Osteocyte (in vitro differentiated cells): ENCODE measurements at regions not wholly inside any gene's neighbourhood (a gene's known extent, or its start where the extent isn't known, plus 50 kb on each side); places are given as distances from the start of the nearest gene placed in this dataset.

ENCODE experiments used
- DNase-seq: peaks from one replicate; pipeline ENCODE4 v3.0.0; 2021; ENCODE audit warnings: mixed read lengths; ENCODE audit not compliant: unreplicated experiment; ENCODE audit errors: extremely low spot score
- H3K27ac Mint-ChIP-seq: one replicate; pipeline ENCODE4 v1.8.0; 2021; ENCODE audit warnings: mild to moderate bottlenecking, mixed read lengths; ENCODE audit not compliant: unreplicated experiment
- H3K27me3 Mint-ChIP-seq: one replicate; pipeline ENCODE4 v1.8.0; 2021; ENCODE audit warnings: mixed read lengths; ENCODE audit not compliant: unreplicated experiment
- H3K36me3 Mint-ChIP-seq: one replicate; pipeline ENCODE4 v1.8.0; 2021; ENCODE audit warnings: mixed read lengths; ENCODE audit not compliant: unreplicated experiment
- H3K4me1 Mint-ChIP-seq: one replicate; pipeline ENCODE4 v1.8.0; 2021; ENCODE audit warnings: mixed read lengths; ENCODE audit not compliant: unreplicated experiment
- H3K4me3 Mint-ChIP-seq: one replicate; pipeline ENCODE4 v1.8.0; 2021; ENCODE audit warnings: mild to moderate bottlenecking, moderate library complexity, mixed read lengths; ENCODE audit not compliant: unreplicated experiment
- H3K9me3 Mint-ChIP-seq: one replicate; pipeline ENCODE4 v1.8.0; 2021; ENCODE audit warnings: mixed read lengths; ENCODE audit not compliant: unreplicated experiment
- TF ChIP-seq, protein P1 (sequence below): fragments of 200-600 bp; sonication (generic); IDR thresholded peaks from 2 replicates; pipeline ENCODE4 v1.5.0; 2021; ENCODE audit warnings: antibody characterized with exemption, mild to moderate bottlenecking, moderate library complexity

DNA sequence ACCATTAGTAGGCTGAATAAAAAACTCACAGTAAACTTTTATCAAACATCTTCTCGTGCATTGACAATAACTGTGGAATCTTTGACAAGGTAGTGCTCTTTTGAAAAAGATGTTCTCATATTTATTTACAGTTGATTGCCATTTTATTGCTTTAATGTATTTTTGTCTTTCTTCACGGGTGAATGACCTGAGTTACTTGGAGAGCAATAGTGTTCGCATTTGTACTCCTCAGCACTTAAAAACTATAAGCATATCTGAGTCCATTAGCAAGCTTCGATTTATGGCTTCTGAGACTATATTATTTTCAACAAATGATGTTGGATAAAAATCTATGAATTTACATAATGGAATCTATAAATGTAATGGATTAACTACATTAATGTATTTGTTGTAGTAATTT lies 1012.3 kb downstream of the CDH9 start:
- Mint-ChIP-seq H3K4me1 (no peaks in the 10 kb centered on the region), H3K4me3 (no peak overlapping the region)
- DNase-seq: no peak

DNA sequence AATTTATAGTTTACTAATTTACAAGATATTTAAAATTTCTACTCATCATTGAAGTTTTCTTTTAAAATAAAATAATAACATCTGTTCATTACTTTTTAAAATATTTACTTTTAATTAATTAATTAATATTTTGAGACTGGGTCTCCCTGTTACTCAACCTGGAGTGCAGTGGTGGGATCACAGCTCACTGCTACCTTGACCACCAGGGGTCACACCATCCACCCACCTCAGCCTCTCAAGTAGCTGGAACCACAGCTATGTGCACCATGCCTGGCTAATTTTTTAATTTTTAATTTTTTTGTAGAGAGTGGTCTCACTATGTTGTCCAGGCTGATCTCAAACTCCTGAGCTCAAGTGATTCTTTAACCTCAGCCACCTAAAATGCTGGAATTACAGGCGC lies 1013.6 kb downstream of the CDH9 start:
- no peaks in the 10 kb centered on the region for H3K4me1 Mint-ChIP-seq
- DNase-seq: no peak
- H3K9me3 Mint-ChIP-seq: no peaks in the 10 kb centered on the region
- TF ChIP-seq, protein P1, sequence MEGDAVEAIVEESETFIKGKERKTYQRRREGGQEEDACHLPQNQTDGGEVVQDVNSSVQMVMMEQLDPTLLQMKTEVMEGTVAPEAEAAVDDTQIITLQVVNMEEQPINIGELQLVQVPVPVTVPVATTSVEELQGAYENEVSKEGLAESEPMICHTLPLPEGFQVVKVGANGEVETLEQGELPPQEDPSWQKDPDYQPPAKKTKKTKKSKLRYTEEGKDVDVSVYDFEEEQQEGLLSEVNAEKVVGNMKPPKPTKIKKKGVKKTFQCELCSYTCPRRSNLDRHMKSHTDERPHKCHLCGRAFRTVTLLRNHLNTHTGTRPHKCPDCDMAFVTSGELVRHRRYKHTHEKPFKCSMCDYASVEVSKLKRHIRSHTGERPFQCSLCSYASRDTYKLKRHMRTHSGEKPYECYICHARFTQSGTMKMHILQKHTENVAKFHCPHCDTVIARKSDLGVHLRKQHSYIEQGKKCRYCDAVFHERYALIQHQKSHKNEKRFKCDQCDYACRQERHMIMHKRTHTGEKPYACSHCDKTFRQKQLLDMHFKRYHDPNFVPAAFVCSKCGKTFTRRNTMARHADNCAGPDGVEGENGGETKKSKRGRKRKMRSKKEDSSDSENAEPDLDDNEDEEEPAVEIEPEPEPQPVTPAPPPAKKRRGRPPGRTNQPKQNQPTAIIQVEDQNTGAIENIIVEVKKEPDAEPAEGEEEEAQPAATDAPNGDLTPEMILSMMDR: no peak
- no peak overlapping the region for H3K4me3 Mint-ChIP-seq
- no peaks in the 10 kb centered on the region for H3K27me3 Mint-ChIP-seq
- no peak overlapping the region for H3K27ac Mint-ChIP-seq
- H3K36me3 Mint-ChIP-seq: no peaks in the 10 kb centered on the region

More for the DNA sequence above, 1012.3 kb downstream of the CDH9 start:
- Mint-ChIP-seq H3K36me3 (no peaks in the 10 kb centered on the region), H3K9me3 (no peaks in the 10 kb centered on the region), H3K27me3 (no peaks in the 10 kb centered on the region), H3K27ac (no peak overlapping the region)
- TF ChIP-seq, protein P1: no peak

DNA sequence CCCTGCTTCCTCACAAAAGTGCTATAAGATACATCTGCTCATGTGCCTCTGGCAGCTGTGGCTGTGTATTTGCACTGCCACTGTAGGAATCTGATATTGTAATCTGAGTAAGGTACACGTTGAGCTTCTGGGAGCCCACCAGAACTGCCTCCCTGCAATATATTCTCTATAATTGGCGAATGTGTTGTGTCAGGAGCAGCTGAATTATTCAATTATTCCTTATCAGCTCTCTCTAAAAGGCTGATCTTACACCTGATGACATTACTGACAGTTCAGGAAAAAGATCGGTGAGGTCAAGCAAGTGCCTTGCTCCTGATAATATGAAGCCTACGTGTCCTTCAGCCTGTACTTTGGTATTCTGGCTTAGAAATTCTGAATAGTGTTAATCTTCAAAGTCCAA lies 1015.0 kb downstream of the CDH9 start:
- DNase-seq: no peak
- no peaks in the 10 kb centered on the region for H3K9me3 Mint-ChIP-seq
- no peaks in the 10 kb centered on the region for H3K4me1 Mint-ChIP-seq
- H3K4me3 Mint-ChIP-seq: no peak overlapping the region
- H3K36me3 Mint-ChIP-seq: no peaks in the 10 kb centered on the region
- no peak overlapping the region for H3K27ac Mint-ChIP-seq
- TF ChIP-seq, protein P1: no peak
- H3K27me3 Mint-ChIP-seq: no peaks in the 10 kb centered on the region

DNA sequence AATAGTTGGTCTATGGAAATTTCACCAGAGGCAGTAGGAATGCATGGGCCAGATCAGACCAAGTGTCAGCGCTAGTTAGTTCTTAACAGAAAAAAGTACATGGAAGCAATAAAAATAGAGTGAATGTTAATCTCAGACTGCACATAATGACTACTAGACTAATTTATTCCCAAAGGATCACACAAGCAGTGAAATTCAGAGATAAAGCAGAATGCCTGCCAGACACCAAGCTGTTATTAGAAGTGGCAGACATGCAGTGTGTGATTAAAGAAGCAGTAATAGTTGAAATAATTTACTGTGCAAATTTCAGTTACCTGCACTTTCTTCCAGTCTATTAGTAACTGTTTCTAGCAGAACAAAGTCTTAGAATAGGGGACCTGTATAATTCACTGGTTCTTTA lies 1024.2 kb downstream of the CDH9 start:
- no peaks in the 10 kb centered on the region for H3K4me1 Mint-ChIP-seq
- H3K9me3 Mint-ChIP-seq: no peaks in the 10 kb centered on the region
- no peak for DNase-seq
- no peak overlapping the region for H3K27ac Mint-ChIP-seq
- TF ChIP-seq, protein P1: no peak
- H3K4me3 Mint-ChIP-seq: no peak overlapping the region
- no peaks in the 10 kb centered on the region for H3K27me3 Mint-ChIP-seq
- no peaks in the 10 kb centered on the region for H3K36me3 Mint-ChIP-seq

DNA sequence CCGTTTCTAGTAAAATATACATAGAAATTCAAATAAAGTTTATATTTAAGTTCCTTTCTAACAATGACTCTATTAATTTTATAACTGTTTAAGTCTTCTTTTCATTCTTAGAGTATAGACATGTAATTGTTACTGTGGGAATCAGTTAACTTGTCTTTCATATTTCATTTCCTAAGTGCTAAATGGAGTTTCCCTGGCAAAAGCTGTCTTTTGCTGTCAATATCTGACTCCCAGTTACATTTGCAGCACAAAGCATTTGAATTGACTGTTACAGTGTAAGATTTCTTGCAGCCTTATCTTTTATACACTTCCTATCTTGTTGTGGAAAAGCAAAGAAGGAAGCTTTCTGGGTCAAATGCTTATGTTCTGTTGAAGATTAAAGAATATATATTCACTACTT lies 1026.3 kb downstream of the CDH9 start:
- Mint-ChIP-seq H3K4me3 (no peak overlapping the region), H3K4me1 (no peaks in the 10 kb centered on the region), H3K9me3 (no peaks in the 10 kb centered on the region), H3K27ac (no peak overlapping the region), H3K27me3 (no peaks in the 10 kb centered on the region), H3K36me3 (no peaks in the 10 kb centered on the region)
- TF ChIP-seq, protein P1: no peak
- DNase-seq: no peak
